Chondrocyte (in vitro differentiated cells): ENCODE measurements at regions not wholly inside any gene's neighbourhood (a gene's known extent, or its start where the extent isn't known, plus 50 kb on each side); places are given as distances from the start of the nearest gene placed in this dataset.

Experiments
- DNase-seq: peaks from one replicate; pipeline ENCODE4 v3.0.0; 2021; ENCODE audit warnings: mixed read lengths, low spot score
- H3K27ac Mint-ChIP-seq: one replicate; pipeline ENCODE4 v1.8.0; 2021; ENCODE audit warnings: mild to moderate bottlenecking, moderate library complexity, mixed read lengths; ENCODE audit not compliant: unreplicated experiment
- H3K27me3 Mint-ChIP-seq: 2 replicates; pipeline ENCODE4 v1.8.0; 2021; ENCODE audit warnings: low read depth, mixed read lengths
- H3K36me3 Mint-ChIP-seq: 2 replicates; pipeline ENCODE4 v1.8.0; 2021; ENCODE audit warnings: low read depth, mixed read lengths
- H3K4me1 Mint-ChIP-seq: 2 replicates; pipeline ENCODE4 v1.8.0; 2021; ENCODE audit warnings: low read depth, mild to moderate bottlenecking, mixed read lengths
- H3K4me3 Mint-ChIP-seq: one replicate; pipeline ENCODE4 v1.8.0; 2021; ENCODE audit warnings: mild to moderate bottlenecking, moderate library complexity, mixed read lengths; ENCODE audit not compliant: unreplicated experiment
- H3K9me3 Mint-ChIP-seq: 2 replicates; pipeline ENCODE4 v1.8.0; 2021; ENCODE audit warnings: low read depth, mixed read lengths
- TF ChIP-seq, protein P1 (sequence below): fragments of 200-600 bp; sonication (generic); IDR thresholded peaks from 2 replicates; pipeline ENCODE4 v1.5.0; 2021; ENCODE audit warnings: antibody characterized with exemption, mild to moderate bottlenecking, moderate library complexity

DNA sequence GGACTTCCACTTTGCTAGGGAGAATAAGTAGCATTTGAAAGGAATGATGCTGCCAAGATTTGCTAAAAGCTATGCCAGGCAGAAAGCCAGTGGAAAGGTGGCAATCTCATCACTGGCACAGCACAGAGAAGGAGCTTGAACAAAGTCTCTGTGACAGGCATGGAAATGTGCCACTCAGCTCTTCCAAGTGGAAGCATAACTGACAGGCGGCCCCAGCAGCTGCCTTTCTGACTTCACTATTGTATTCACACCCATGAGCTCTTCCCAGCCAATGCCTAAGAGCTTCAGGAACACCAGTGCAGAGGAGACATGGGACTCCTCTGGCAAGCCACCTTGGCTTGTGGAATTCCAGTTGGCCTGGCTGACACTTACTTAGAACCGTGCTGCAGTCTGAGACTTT is 134.6 kb upstream of the REG3G start:
- H3K36me3 Mint-ChIP-seq = no peaks in the 10 kb centered on the region
- no peaks in the 10 kb centered on the region for H3K9me3 Mint-ChIP-seq
- DNase-seq = no peak
- peaks cover 5% of the 10 kb centered on the region for H3K27me3 Mint-ChIP-seq
- TF ChIP-seq, protein P1, sequence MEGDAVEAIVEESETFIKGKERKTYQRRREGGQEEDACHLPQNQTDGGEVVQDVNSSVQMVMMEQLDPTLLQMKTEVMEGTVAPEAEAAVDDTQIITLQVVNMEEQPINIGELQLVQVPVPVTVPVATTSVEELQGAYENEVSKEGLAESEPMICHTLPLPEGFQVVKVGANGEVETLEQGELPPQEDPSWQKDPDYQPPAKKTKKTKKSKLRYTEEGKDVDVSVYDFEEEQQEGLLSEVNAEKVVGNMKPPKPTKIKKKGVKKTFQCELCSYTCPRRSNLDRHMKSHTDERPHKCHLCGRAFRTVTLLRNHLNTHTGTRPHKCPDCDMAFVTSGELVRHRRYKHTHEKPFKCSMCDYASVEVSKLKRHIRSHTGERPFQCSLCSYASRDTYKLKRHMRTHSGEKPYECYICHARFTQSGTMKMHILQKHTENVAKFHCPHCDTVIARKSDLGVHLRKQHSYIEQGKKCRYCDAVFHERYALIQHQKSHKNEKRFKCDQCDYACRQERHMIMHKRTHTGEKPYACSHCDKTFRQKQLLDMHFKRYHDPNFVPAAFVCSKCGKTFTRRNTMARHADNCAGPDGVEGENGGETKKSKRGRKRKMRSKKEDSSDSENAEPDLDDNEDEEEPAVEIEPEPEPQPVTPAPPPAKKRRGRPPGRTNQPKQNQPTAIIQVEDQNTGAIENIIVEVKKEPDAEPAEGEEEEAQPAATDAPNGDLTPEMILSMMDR = no peak
- H3K4me1 Mint-ChIP-seq = no peaks in the 10 kb centered on the region
- H3K27ac Mint-ChIP-seq = no peak overlapping the region
- H3K4me3 Mint-ChIP-seq = no peak overlapping the region

DNA sequence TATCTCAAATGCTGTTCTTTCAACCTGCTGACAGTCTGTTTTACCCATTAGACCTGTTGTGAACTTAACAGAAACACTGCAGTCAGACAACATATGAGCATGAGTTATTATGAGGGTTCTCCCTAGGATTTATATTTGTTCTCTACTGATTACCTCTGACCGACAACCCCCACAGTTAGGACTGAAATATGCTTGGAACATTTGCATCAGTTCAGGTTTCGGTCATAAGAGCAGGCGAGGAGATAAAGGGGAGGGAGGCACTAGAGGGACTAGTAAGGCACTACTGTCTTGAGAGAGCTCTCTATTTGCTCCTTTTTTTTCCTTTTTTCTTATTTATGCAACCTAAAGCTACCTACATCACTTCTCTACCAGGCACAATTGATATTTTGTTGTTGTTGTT is 133.2 kb upstream of the REG3G start:
- Mint-ChIP-seq H3K4me1 (no peaks in the 10 kb centered on the region), H3K27ac (no peak overlapping the region), H3K27me3 (peaks cover 1% of the 10 kb centered on the region), H3K36me3 (no peaks in the 10 kb centered on the region), H3K4me3 (no peak overlapping the region), H3K9me3 (no peaks in the 10 kb centered on the region)
- no peak for DNase-seq
- TF ChIP-seq, protein P1 = no peak

DNA sequence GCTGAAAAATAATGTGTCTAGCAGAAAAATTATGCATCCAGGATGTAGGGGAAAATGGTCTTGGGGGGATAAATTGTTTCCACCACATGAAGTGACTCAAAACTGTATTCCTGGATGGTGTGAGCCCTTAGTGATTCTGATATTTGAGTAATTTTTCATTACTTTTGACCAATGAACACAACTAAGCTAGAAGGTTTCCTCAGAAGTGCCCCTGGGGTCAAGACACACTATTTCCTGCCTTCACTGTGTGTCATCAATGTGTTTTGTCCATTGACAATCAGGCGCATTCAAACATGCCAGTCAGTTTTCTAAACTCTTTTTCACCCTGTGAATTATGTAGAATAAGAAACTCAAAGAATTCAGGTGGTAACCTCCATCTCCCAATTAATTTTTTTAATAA is 130.5 kb upstream of the REG3G start:
- Mint-ChIP-seq H3K9me3 (no peaks in the 10 kb centered on the region), H3K36me3 (no peaks in the 10 kb centered on the region), H3K4me1 (no peaks in the 10 kb centered on the region), H3K4me3 (no peak overlapping the region), H3K27ac (no peak overlapping the region), H3K27me3 (peaks cover 1% of the 10 kb centered on the region)
- TF ChIP-seq, protein P1 = no peak
- no peak for DNase-seq

DNA sequence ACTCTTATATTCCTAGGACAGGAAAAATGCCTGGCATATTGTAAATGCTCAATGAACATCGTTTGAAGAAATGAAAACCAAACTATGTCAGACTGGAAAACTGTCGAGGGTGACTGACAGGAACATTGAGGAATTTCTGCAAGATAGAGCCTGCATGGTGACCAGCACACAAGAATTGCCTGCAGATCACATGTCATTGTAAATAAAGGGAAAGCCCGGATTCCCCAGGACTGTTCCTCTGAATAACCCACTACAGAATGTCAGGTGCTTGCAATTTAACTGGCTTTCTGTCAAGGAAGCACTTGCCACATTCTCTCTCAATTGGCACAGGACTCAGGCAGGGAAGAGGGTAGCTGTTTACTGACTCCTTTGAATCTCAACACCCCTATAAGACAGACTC is 129.0 kb upstream of the REG3G start:
- no peak overlapping the region for H3K4me3 Mint-ChIP-seq
- TF ChIP-seq, protein P1 = no peak
- H3K9me3 Mint-ChIP-seq = no peaks in the 10 kb centered on the region
- H3K36me3 Mint-ChIP-seq = no peaks in the 10 kb centered on the region
- DNase-seq = no peak
- H3K4me1 Mint-ChIP-seq = no peaks in the 10 kb centered on the region
- H3K27ac Mint-ChIP-seq = no peak overlapping the region
- peaks cover 1% of the 10 kb centered on the region for H3K27me3 Mint-ChIP-seq

DNA sequence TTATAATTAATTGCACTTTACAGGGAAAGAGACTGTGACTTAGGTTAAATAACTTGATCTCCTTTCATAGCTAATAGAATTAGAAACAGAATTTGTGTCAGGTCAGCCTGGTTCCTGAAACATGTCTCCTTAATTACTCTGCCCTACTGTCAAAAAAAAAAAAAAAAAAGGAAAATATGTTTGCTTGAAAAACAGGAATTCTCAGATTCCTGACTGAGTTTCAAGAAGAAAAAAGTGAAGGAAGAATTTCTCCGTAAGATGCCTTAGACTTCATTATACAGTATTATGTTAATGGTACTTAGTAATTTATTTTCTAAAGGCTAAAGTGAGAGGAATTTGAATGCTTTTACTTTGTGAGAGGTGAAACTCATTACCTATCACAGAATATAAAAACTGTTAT is 118.4 kb upstream of the REG3G start:
- no peaks in the 10 kb centered on the region for H3K36me3 Mint-ChIP-seq
- no peaks in the 10 kb centered on the region for H3K27me3 Mint-ChIP-seq
- H3K4me3 Mint-ChIP-seq = no peak overlapping the region
- no peaks in the 10 kb centered on the region for H3K9me3 Mint-ChIP-seq
- TF ChIP-seq, protein P1 = no peak
- no peak overlapping the region for H3K27ac Mint-ChIP-seq
- H3K4me1 Mint-ChIP-seq = no peaks in the 10 kb centered on the region
- DNase-seq = no peak
